ENCODE measurements at regions not wholly inside any gene's neighbourhood (a gene's known extent, or its start where the extent isn't known, plus 50 kb on each side); places are given as distances from the start of the nearest gene placed in this dataset.

DNA sequence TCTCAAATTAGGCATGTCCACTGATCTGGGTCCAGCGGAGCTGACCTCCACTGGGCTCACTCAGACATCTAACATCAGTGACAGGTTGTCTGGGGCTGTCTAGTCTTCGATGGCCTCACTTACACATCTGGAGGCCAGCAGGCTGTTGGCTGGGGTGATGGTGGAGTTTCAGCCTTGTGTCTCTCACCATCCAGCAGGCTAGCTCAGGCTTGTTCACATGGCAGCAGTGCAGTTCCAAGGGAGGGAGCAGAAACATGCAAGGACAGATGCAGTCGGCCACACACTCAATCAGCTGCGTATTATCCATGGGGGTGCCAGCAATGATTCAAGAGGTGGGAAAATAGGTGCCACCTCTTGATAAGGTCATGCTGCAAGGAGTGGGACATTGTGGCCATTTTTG is 292.5 kb downstream of the SHQ1 start:
- FAIRE-seq, result no peak
- Histone ChIP-seq H3K4me2 (no peak overlapping the region), H3K4me3 (no peak overlapping the region), H3K9me3 (no peaks in the 10 kb centered on the region), H3K4me1 (no peaks in the 10 kb centered on the region), H3K27ac (no peak overlapping the region)
- no peak for DNase-seq (ENCODE audit: low read depth in 1 of 2, low spot score in 1 of 2)
- POLR2A ChIA-PET, result no interaction called here
- ATAC-seq, result no peak
- CTCF ChIA-PET, result no interaction called here
- TF ChIP-seq GATA3 (IDR thresholded peaks at IDR 0.05; ENCODE audit: borderline replicate concordance) (no peak), ZSCAN20 (CRISPR knock-in tag; IDR thresholded peaks at IDR 0.05) (no peak), HOXB13 (CRISPR knock-in tag; IDR thresholded peaks at IDR 0.05; ENCODE audit: low read depth) (no peak), FOXS1 (CRISPR knock-in tag; IDR thresholded peaks at IDR 0.05) (no peak), KDM5A (IDR thresholded peaks at IDR 0.05) (no peak), EHMT2 (IDR thresholded peaks at IDR 0.05; ENCODE audit: low read depth) (no peak), NR3C1 (IDR thresholded peaks at IDR 0.05) (no peak), FOSB (CRISPR knock-in tag; IDR thresholded peaks at IDR 0.05) (no peak), RNF2 (IDR thresholded peaks at IDR 0.05; ENCODE audit: borderline replicate concordance, low read depth) (no peak), NPAS2 (CRISPR knock-in tag; IDR thresholded peaks at IDR 0.05; ENCODE audit: borderline replicate concordance) (no peak), FOSL2 (IDR thresholded peaks at IDR 0.05) (no peak), FOSL2 (CRISPR knock-in tag; IDR thresholded peaks at IDR 0.05) (no peak)
- 52% methylated on average over 4 of the region's 4 CpGs for WGBS (ENCODE audit: missing lambda C conversion rate)

DNA sequence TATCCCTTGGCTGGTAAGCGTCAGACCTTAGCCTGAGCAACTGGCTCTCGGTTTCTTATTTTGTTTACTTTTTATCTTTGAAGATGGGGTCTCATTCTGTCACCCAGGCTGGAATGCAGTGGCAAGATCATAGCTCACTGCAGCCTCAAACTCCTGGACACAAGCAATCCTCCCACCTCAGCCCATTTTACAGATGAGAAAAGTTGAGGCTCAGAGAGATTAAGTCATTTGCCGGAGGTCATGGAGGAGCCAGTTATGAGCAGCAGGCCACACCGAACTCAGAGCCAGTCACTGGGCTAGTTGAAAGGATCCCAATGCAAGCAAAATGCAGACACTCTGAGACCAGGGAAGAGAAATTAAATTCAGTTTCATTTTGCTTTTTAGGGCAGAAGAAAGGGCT is 293.6 kb downstream of the SHQ1 start:
- Histone ChIP-seq H3K4me3 (no peak overlapping the region), H3K4me2 (no peak overlapping the region), H3K4me1 (no peaks in the 10 kb centered on the region), H3K27ac (no peak overlapping the region), H3K9me3 (no peaks in the 10 kb centered on the region)
- POLR2A ChIA-PET, result no interaction called here
- 40% methylated on average over 4 of the region's 4 CpGs for WGBS (ENCODE audit: missing lambda C conversion rate)
- FAIRE-seq (no peak), DNase-seq (ENCODE audit: low read depth in 1 of 2, low spot score in 1 of 2) (no peak), ATAC-seq (no peak)
- TF ChIP-seq, protein P1, sequence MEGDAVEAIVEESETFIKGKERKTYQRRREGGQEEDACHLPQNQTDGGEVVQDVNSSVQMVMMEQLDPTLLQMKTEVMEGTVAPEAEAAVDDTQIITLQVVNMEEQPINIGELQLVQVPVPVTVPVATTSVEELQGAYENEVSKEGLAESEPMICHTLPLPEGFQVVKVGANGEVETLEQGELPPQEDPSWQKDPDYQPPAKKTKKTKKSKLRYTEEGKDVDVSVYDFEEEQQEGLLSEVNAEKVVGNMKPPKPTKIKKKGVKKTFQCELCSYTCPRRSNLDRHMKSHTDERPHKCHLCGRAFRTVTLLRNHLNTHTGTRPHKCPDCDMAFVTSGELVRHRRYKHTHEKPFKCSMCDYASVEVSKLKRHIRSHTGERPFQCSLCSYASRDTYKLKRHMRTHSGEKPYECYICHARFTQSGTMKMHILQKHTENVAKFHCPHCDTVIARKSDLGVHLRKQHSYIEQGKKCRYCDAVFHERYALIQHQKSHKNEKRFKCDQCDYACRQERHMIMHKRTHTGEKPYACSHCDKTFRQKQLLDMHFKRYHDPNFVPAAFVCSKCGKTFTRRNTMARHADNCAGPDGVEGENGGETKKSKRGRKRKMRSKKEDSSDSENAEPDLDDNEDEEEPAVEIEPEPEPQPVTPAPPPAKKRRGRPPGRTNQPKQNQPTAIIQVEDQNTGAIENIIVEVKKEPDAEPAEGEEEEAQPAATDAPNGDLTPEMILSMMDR (IDR thresholded peaks at IDR 0.05), result no peak
- TF ChIP-seq, protein P2, sequence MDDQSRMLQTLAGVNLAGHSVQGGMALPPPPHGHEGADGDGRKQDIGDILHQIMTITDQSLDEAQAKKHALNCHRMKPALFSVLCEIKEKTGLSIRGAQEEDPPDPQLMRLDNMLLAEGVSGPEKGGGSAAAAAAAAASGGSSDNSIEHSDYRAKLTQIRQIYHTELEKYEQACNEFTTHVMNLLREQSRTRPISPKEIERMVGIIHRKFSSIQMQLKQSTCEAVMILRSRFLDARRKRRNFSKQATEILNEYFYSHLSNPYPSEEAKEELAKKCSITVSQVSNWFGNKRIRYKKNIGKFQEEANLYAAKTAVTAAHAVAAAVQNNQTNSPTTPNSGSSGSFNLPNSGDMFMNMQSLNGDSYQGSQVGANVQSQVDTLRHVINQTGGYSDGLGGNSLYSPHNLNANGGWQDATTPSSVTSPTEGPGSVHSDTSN (IDR thresholded peaks at IDR 0.05), result no peak
- TF ChIP-seq FOXS1 (CRISPR knock-in tag; IDR thresholded peaks at IDR 0.05) (no peak), ZNF302 (CRISPR knock-in tag; IDR thresholded peaks at IDR 0.05) (no peak), CHD4 (IDR thresholded peaks at IDR 0.05; ENCODE audit: borderline replicate concordance) (no peak)
- CTCF ChIA-PET, result interaction anchor here (0.9 kb wide), 1 partner anchor 16 kb away, joined by 3 read pairs; no protein-coding TSS in a partner anchor

DNA sequence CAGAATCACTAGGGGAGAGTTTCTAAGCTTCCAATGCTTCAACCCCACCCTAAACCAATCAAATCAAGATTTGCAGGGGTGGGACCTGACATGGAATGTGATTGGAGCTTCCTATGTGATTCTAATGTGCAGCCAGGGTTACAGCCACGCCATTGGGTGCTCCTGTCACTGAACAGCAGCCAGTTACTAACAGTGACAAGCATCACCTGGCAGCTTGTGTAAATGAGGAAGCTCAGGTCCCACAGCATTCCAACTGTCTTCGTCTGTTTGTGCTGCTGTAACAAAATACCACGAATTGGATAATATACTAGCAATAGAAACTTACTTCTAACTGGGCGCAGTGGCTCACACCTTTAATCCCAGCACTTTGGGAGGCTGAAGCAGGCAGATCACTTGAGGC is 294.9 kb downstream of the SHQ1 start:
- WGBS (ENCODE audit: missing lambda C conversion rate), result 26% methylated on average over 4 of the region's 4 CpGs
- no peak for TF ChIP-seq MAFK (IDR thresholded peaks at IDR 0.05; ENCODE audit: partially characterized antibody)
- TF ChIP-seq RFX5 (IDR thresholded peaks at IDR 0.05), result no peak
- TF ChIP-seq, protein P1 (IDR thresholded peaks at IDR 0.05), result no peak
- TF ChIP-seq NFE2L2 (conservative IDR thresholded peaks at IDR 0.05; ENCODE audit: low read length), result no peak
- TF ChIP-seq CHD2 (IDR thresholded peaks at IDR 0.05; ENCODE audit: low read length, partially characterized antibody), result no peak
- no peak for TF ChIP-seq HOXB5 (CRISPR knock-in tag; IDR thresholded peaks at IDR 0.05)
- no peak for TF ChIP-seq SMC3 (IDR thresholded peaks at IDR 0.05)
- TF ChIP-seq HDAC2 (IDR thresholded peaks at IDR 0.05), result no peak
- no peak for TF ChIP-seq ZC3H11A (IDR thresholded peaks at IDR 0.05)
- TF ChIP-seq, protein P2 (IDR thresholded peaks at IDR 0.05), result no peak
- DNase-seq (ENCODE audit: low read depth in 1 of 2, low spot score in 1 of 2) (no peak), FAIRE-seq (no peak), ATAC-seq (no peak)
- Histone ChIP-seq H3K4me3 (no peak overlapping the region), H3K27ac (no peak overlapping the region), H3K4me2 (no peak overlapping the region), H3K9me3 (no peaks in the 10 kb centered on the region), H3K4me1 (no peaks in the 10 kb centered on the region)
- ChIA-PET CTCF (interaction anchor here (1.0 kb wide), 1 partner anchor 113 kb away, joined by 3 read pairs; no protein-coding TSS in a partner anchor), POLR2A (no interaction called here)
